22Rv1 (cell line): ENCODE measurements at regions not wholly inside any gene's neighbourhood (a gene's known extent, or its start where the extent isn't known, plus 50 kb on each side); places are given as distances from the start of the nearest gene placed in this dataset.

Source experiments
- CTCF ChIP-seq: fragments of 450-650 bp; IDR thresholded peaks from 2 replicates; pipeline ENCODE4 v1.5.1; 2017; ENCODE audit warnings: mild to moderate bottlenecking
- ZFX ChIP-seq: fragments of 450-650 bp; IDR thresholded peaks from 2 replicates; pipeline ENCODE4 v1.6.1; 2017; ENCODE audit warnings: antibody characterized with exemption, borderline replicate concordance

GRCh38 chrX:40359593-40359992 is 221.2 kb upstream of the ATP6AP2 start:
- no peak for TF ChIP-seq CTCF
- TF ChIP-seq ZFX, result no peak
